ENCODE measurements at regions not wholly inside any gene's neighbourhood (a gene's known extent, or its start where the extent isn't known, plus 50 kb on each side); places are given as distances from the start of the nearest gene placed in this dataset.
"Not testable (repeated sequence)": the region's sequence is repeated elsewhere in the genome, so short reads cannot be mapped to it uniquely, and the experiment has no call there.

- no peak for DNase-seq
These were observed 508.1 kb upstream of the ID4 start for GRCh38 chr6:19329078-19329477.

- DNase-seq, result no peak
These were observed 506.1 kb upstream of the ID4 start for GRCh38 chr6:19331089-19331488.

GRCh38 chr6:19332806-19333460 lies 504.2 kb upstream of the ID4 start:
- DNase-seq, result no peak

GRCh38 chr6:19333936-19334335 lies 503.2 kb upstream of the ID4 start:
- no peak for DNase-seq

- no peak for DNase-seq
These were observed 500.6 kb upstream of the ID4 start for GRCh38 chr6:19336579-19336978.

- no peak for DNase-seq
These were observed 500.1 kb upstream of the ID4 start for GRCh38 chr6:19337101-19337500.

GRCh38 chr6:19342616-19343015 lies 494.6 kb upstream of the ID4 start:
- no peak for DNase-seq

GRCh38 chr6:19349429-19349828 lies 487.7 kb upstream of the ID4 start:
- DNase-seq, result no peak

GRCh38 chr6:19354181-19354580 lies 483.0 kb upstream of the ID4 start:
- DNase-seq, result no peak

GRCh38 chr6:19356692-19357091 lies 480.5 kb upstream of the ID4 start:
- no peak for DNase-seq

GRCh38 chr6:19362396-19362795 lies 474.8 kb upstream of the ID4 start:
- no peak for DNase-seq

GRCh38 chr6:19368511-19368910 lies 468.7 kb upstream of the ID4 start:
- DNase-seq, result no peak

GRCh38 chr6:19369785-19370184 lies 467.4 kb upstream of the ID4 start:
- no peak for DNase-seq

GRCh38 chr6:19370831-19371230 lies 466.3 kb upstream of the ID4 start:
- no peak for DNase-seq

- DNase-seq, result no peak
These were observed 461.6 kb upstream of the ID4 start for GRCh38 chr6:19375613-19376012.

- DNase-seq, result no peak
These were observed 459.4 kb upstream of the ID4 start for GRCh38 chr6:19377722-19378121.

- DNase-seq, result no peak
These were observed 456.9 kb upstream of the ID4 start for GRCh38 chr6:19380293-19380692.

GRCh38 chr6:19382676-19383075 lies 454.5 kb upstream of the ID4 start:
- DNase-seq, result no peak

- DNase-seq, result no peak
These were observed 445.2 kb upstream of the ID4 start for GRCh38 chr6:19391926-19392325.

- DNase-seq, result no peak
These were observed 443.1 kb upstream of the ID4 start for GRCh38 chr6:19394051-19394450.

- no peak for DNase-seq
These were observed 442.5 kb upstream of the ID4 start for GRCh38 chr6:19394687-19395086.

- no peak for DNase-seq
These were observed 441.9 kb upstream of the ID4 start for GRCh38 chr6:19395316-19395715.

GRCh38 chr6:19399406-19399805 lies 437.8 kb upstream of the ID4 start:
- no peak for DNase-seq

- not testable (repeated sequence) for DNase-seq
These were observed 432.3 kb upstream of the ID4 start for GRCh38 chr6:19404884-19405283.

GRCh38 chr6:19408331-19408730 lies 428.8 kb upstream of the ID4 start:
- DNase-seq, result no peak
